Spleen (tissue), 11 donors: ENCODE measurements at regions not wholly inside any gene's neighbourhood (a gene's known extent, or its start where the extent isn't known, plus 50 kb on each side); places are given as distances from the start of the nearest gene placed in this dataset.

Experiments used
- DNase-seq: peaks from one replicate; pipeline ENCODE4 v3.0.0-alpha.2; 2020
- H3K27ac ChIP-seq, 8 donors: fragments of 200-600 bp; sonication (generic) in 7 of 8; 1 replicate in 4 of 8; 2 replicates in 4 of 8; pipeline versions ENCODE4 v1.5.0 to v1.8.0; 2016 to 2021; ENCODE audit warnings: inconsistent platforms in 4 of 8, mild to moderate bottlenecking in 4 of 8, moderate library complexity in 1 of 8
- H3K27me3 ChIP-seq, 7 donors: fragments of 200-600 bp; sonication (generic) in 6 of 7; replicated peaks in 1 of 7; 1 replicate in 4 of 7; 2 replicates in 3 of 7; pipeline versions ENCODE4 v1.5.0 to v1.8.0; 2016 to 2021; ENCODE audit warnings: inconsistent platforms in 3 of 7, mild to moderate bottlenecking in 1 of 7
- H3K36me3 ChIP-seq, 6 donors: fragments of 200-600 bp; sonication (generic) in 5 of 6; 1 replicate in 4 of 6; 2 replicates in 2 of 6; pipeline versions ENCODE4 v1.5.0 to v1.8.0; 2016 to 2021; ENCODE audit warnings: inconsistent platforms in 2 of 6
- H3K4me1 ChIP-seq, 6 donors: fragments of 200-600 bp; sonication (generic) in 5 of 6; 1 replicate in 3 of 6; 2 replicates in 3 of 6; pipeline versions ENCODE4 v1.5.0 to v1.8.0; 2016 to 2021; ENCODE audit warnings: inconsistent platforms in 3 of 6
- H3K4me3 ChIP-seq, 8 donors: fragments of 200-600 bp; sonication (generic) in 7 of 8; 1 replicate in 4 of 8; 2 replicates in 4 of 8; pipeline versions ENCODE4 v1.5.0 to v1.8.0; 2016 to 2021; ENCODE audit warnings: inconsistent platforms in 4 of 8, mild to moderate bottlenecking in 4 of 8, moderate library complexity in 2 of 8
- H3K9me3 ChIP-seq, 8 donors: fragments of 200-600 bp; sonication (generic) in 7 of 8; 1 replicate in 4 of 8; 2 replicates in 4 of 8; pipeline versions ENCODE4 v1.5.0 to v1.8.0; 2016 to 2021; ENCODE audit warnings: inconsistent platforms in 4 of 8
- POLR2A ChIP-seq, 3 donors: fragments of 450-650 bp; IDR thresholded peaks; one replicate each; pipeline ENCODE4 v1.5.1; 2017; ENCODE audit warnings: antibody characterized with exemption in 3 of 3, mild to moderate bottlenecking in 1 of 3
- POLR2AphosphoS5 ChIP-seq, 3 donors: sonication (generic); formaldehyde crosslinking; IDR thresholded peaks; one replicate each; pipeline ENCODE4 v1.5.1; 2017; ENCODE audit warnings: antibody characterized with exemption in 3 of 3
- WGBS, 5 donors: extraction: QIAGEN DNeasy Blood & Tissue Kit in 3 of 5; methylation state at CpG; one replicate each; pipeline versions ENCODE4 v1.1.5 to v1.1.7; 2013 to 2018; 5-methylcytosine and 5-hydroxymethylcytosine counted together
- intact Hi-C: fragments of 100-400 bp; cut with DNase I; formaldehyde crosslinking; loops from one replicate; pipeline ENCODE4 v1.15.0; 2023; ENCODE audit warnings: low total_unique reads
- TF ChIP-seq, protein P1 (sequence below), 11 experiments: fragments of 200-600 bp in 7 of 11; fragments of 450-650 bp in 4 of 11; sonication (generic) in 4 of 11; IDR thresholded peaks in 8 of 11; conservative IDR thresholded peaks in 3 of 11; 1 replicate in 7 of 11; 2 replicates in 4 of 11; pipeline versions ENCODE4 v1.4.0 to v1.8.0; 2016 to 2021; ENCODE audit warnings: antibody characterized with exemption in 11 of 11, inconsistent platforms in 4 of 11, mild to moderate bottlenecking in 1 of 11
- donor health status: healthy with polysubstance abuse.
- donor health status: DM: no; HTN: no; CAD: no; lungs with moderate emphysema.
- donor health status: DM: no; HTN: no; CAD: no.
- donor health status: Bipolar disorder and iron deficiency.
- donor health status: healthy.
- donor health status: DM: no; HTN: no; CAD: no.
- donor health status: DM: yes; HTN: yes; CAD: no.

- intact Hi-C loops = no loop called here
- H3K27me3 ChIP-seq = no peaks in the 10 kb centered on the region
- H3K36me3 ChIP-seq = no peaks in the 10 kb centered on the region
- H3K4me1 ChIP-seq = no peaks in the 10 kb centered on the region
- H3K9me3 ChIP-seq = peaks cover 0 to 4% (median 0%) of the 10 kb centered on the region in 8 donors
- DNase-seq = no peak
- no peak overlapping the region for H3K4me3 ChIP-seq
- WGBS, 5 donors = 88 to 98% (median 93%) methylated on average over 1 of the region's 1 CpG
- H3K27ac ChIP-seq = no peak overlapping the region
- no peak for TF ChIP-seq POLR2AphosphoS5 (IDR thresholded peaks at IDR 0.05)
- TF ChIP-seq, protein P1, sequence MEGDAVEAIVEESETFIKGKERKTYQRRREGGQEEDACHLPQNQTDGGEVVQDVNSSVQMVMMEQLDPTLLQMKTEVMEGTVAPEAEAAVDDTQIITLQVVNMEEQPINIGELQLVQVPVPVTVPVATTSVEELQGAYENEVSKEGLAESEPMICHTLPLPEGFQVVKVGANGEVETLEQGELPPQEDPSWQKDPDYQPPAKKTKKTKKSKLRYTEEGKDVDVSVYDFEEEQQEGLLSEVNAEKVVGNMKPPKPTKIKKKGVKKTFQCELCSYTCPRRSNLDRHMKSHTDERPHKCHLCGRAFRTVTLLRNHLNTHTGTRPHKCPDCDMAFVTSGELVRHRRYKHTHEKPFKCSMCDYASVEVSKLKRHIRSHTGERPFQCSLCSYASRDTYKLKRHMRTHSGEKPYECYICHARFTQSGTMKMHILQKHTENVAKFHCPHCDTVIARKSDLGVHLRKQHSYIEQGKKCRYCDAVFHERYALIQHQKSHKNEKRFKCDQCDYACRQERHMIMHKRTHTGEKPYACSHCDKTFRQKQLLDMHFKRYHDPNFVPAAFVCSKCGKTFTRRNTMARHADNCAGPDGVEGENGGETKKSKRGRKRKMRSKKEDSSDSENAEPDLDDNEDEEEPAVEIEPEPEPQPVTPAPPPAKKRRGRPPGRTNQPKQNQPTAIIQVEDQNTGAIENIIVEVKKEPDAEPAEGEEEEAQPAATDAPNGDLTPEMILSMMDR (IDR thresholded peaks at IDR 0.05 in 8 of 11, conservative IDR thresholded peaks at IDR 0.05 in 3 of 11) = no peak
- TF ChIP-seq POLR2A (IDR thresholded peaks at IDR 0.05) = no peak
These were observed 1355.1 kb upstream of the CRIM1 start for GRCh38 chr2:35000453-35000852.

GRCh38 chr2:34998741-34999140 is 1356.8 kb upstream of the CRIM1 start:
- H3K9me3 ChIP-seq = peaks cover 0 to 4% (median 0%) of the 10 kb centered on the region in 8 donors
- no peaks in the 10 kb centered on the region for H3K27me3 ChIP-seq
- H3K4me1 ChIP-seq = no peaks in the 10 kb centered on the region
- no peaks in the 10 kb centered on the region for H3K36me3 ChIP-seq
- 55 to 65% (median 61%) methylated on average over 5 of the region's 5 CpGs for WGBS, 5 donors
- intact Hi-C loops = no loop called here
- H3K27ac ChIP-seq = no peak overlapping the region
- H3K4me3 ChIP-seq = no peak overlapping the region
- TF ChIP-seq, protein P1 (IDR thresholded peaks at IDR 0.05 in 8 of 11, conservative IDR thresholded peaks at IDR 0.05 in 3 of 11) = no peak
- TF ChIP-seq POLR2AphosphoS5 (IDR thresholded peaks at IDR 0.05) (no peak), POLR2A (IDR thresholded peaks at IDR 0.05) (no peak)
- no peak for DNase-seq

- intact Hi-C loops = no loop called here
- Histone ChIP-seq H3K4me1 (no peaks in the 10 kb centered on the region), H3K4me3 (no peak overlapping the region), H3K27ac (no peak overlapping the region), H3K27me3 (no peaks in the 10 kb centered on the region), H3K9me3 (peaks cover 0 to 4% (median 0%) of the 10 kb centered on the region in 8 donors), H3K36me3 (no peaks in the 10 kb centered on the region)
- 67 to 86% (median 76%) methylated on average over 6 of the region's 6 CpGs for WGBS, 5 donors
- TF ChIP-seq, protein P1 (IDR thresholded peaks at IDR 0.05 in 8 of 11, conservative IDR thresholded peaks at IDR 0.05 in 3 of 11) = no peak
- TF ChIP-seq POLR2A (IDR thresholded peaks at IDR 0.05) = no peak
- no peak for TF ChIP-seq POLR2AphosphoS5 (IDR thresholded peaks at IDR 0.05)
- no peak for DNase-seq
These were observed 1357.8 kb upstream of the CRIM1 start for GRCh38 chr2:34997779-34998178.

DNA sequence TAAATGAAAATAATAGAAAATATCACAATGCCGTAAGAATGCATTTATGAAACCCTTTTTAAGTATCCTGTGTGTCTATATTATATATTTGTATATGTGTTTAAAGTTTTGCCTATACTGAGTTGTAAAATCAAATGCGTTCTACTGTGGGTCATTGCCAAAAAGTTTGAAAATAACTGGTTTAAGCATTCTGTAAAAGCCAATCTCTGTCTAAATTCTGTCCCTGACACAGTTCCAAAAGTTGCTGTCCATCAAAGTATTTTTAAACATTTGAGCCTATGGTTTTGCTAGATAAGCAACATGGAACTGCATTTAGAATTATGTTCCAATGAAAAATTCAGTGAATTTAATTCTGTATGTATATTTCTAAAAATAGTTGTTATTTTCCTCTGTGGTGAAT is 1360.4 kb upstream of the CRIM1 start:
- Histone ChIP-seq H3K9me3 (peaks cover 0 to 14% (median 0%) of the 10 kb centered on the region in 8 donors), H3K36me3 (no peaks in the 10 kb centered on the region), H3K27me3 (no peaks in the 10 kb centered on the region), H3K4me3 (no peak overlapping the region), H3K4me1 (no peaks in the 10 kb centered on the region), H3K27ac (no peak overlapping the region)
- WGBS, 5 donors = 33 to 68% (median 41%) methylated on average over 2 of the region's 2 CpGs
- intact Hi-C loops = no loop called here
- no peak for DNase-seq
- TF ChIP-seq, protein P1 (IDR thresholded peaks at IDR 0.05 in 8 of 11, conservative IDR thresholded peaks at IDR 0.05 in 3 of 11) = no peak
